ENCODE measurements at regions not wholly inside any gene's neighbourhood (a gene's known extent, or its start where the extent isn't known, plus 50 kb on each side); places are given as distances from the start of the nearest gene placed in this dataset.

- TF ChIP-seq CTCF (IDR thresholded peaks at IDR 0.05 in 4 of 5, conservative IDR thresholded peaks at IDR 0.05 in 1 of 5), result no peak
- no peak for TF ChIP-seq POLR2A (IDR thresholded peaks at IDR 0.05)
Observed at GRCh38 chr18:11468120-11468519, 141.3 kb upstream of the SLC35G4 start.

Measured in gastrocnemius medialis (tissue), 4 donors.